Sigmoid colon (tissue), 6 donors: ENCODE measurements at regions not wholly inside any gene's neighbourhood (a gene's known extent, or its start where the extent isn't known, plus 50 kb on each side); places are given as distances from the start of the nearest gene placed in this dataset.

Source experiments
- DNase-seq: peaks from one replicate; pipeline ENCODE4 v3.0.0-alpha.2; 2019
- H3K27ac ChIP-seq, 4 donors: fragments of 200-600 bp; sonication (generic); one replicate each; pipeline ENCODE4 v1.5.1; 2016 to 2019; ENCODE audit warnings: mild to moderate bottlenecking in 1 of 4
- H3K27me3 ChIP-seq, 3 donors: fragments of 200-600 bp; sonication (generic); one replicate each; pipeline ENCODE4 v1.5.1; 2019; ENCODE audit warnings: mild to moderate bottlenecking in 1 of 3
- H3K36me3 ChIP-seq, 4 donors: fragments of 200-600 bp; sonication (generic); one replicate each; pipeline ENCODE4 v1.5.1; 2016 to 2019
- H3K4me1 ChIP-seq, 4 donors: fragments of 200-600 bp; sonication (generic); one replicate each; pipeline ENCODE4 v1.5.1; 2017 to 2019
- H3K4me3 ChIP-seq, 4 donors: fragments of 200-600 bp; sonication (generic); one replicate each; pipeline ENCODE4 v1.5.1; 2017 to 2019; ENCODE audit warnings: mild to moderate bottlenecking in 2 of 4, moderate library complexity in 1 of 4
- H3K9me3 ChIP-seq, 4 donors: fragments of 200-600 bp in 3 of 4; sonication (generic) in 3 of 4; one replicate each; pipeline versions ENCODE4 v1.5.1 to v1.6.1; 2013 to 2019
- CTCF ChIP-seq, 4 experiments: fragments of 450-650 bp in 3 of 4; fragments of 200-600 bp in 1 of 4; IDR thresholded peaks; one replicate each; pipeline ENCODE4 v1.5.1; 2016 to 2019; ENCODE audit warnings: antibody characterized with exemption in 4 of 4, mild to moderate bottlenecking in 3 of 4, moderate library complexity in 2 of 4
- EP300 ChIP-seq, 4 donors: sonication (generic); formaldehyde crosslinking; IDR thresholded peaks; one replicate each; pipeline ENCODE4 v1.6.1; 2017; ENCODE audit warnings: antibody characterized with exemption in 4 of 4
- POLR2A ChIP-seq, 2 donors: fragments of 450-650 bp; IDR thresholded peaks; one replicate each; pipeline ENCODE4 v1.6.1; 2016; ENCODE audit warnings: antibody characterized with exemption in 2 of 2, mild to moderate bottlenecking in 2 of 2, moderate library complexity in 2 of 2
- POLR2AphosphoS5 ChIP-seq, 4 donors: sonication (generic); formaldehyde crosslinking; IDR thresholded peaks; one replicate each; pipeline ENCODE4 v1.6.1; 2017; ENCODE audit warnings: antibody characterized with exemption in 4 of 4
- WGBS, 2 donors: extraction: QIAGEN DNeasy Blood & Tissue Kit; methylation state at CpG; one replicate each; pipeline ENCODE4 v1.1.7; 2013; 5-methylcytosine and 5-hydroxymethylcytosine counted together
- intact Hi-C: fragments of 100-400 bp; cut with DNase I; formaldehyde crosslinking; loops from one replicate; pipeline ENCODE4 v1.15.1; 2023
- small RNA-seq, 3 donors: library from RNA; depleted of rRNA; stranded (forward); fragments of <200 nt; gene quantifications; one replicate each; pipeline ENCODE3, GENCODE V24; 2016
- donor health status: healthy with polysubstance abuse.
- donor health status: healthy.

DNA sequence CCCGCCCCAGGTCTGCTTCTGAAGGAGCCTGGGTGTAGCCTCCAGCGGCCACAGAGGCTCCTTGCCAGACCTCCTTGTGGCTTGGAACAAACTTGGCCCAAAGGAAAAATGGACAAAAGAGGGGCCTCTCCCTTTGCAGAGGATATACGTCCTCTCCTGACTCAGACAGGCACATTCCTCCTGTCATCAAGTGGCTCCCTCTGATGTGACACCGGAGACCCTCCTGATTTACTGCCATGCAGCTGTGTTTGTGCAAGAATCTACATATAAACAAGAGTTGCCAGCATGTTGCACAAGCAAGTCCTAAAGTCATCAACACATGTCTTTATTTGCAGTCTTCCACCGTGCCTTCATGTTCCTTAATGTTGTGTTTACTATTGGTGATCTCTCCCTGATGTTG, 54.1 kb upstream of the F3 start:
- Histone ChIP-seq H3K4me3 (no peak overlapping the region), H3K27ac (no peak overlapping the region), H3K4me1 (peaks cover 0 to 4% (median 2%) of the 10 kb centered on the region in 4 donors), H3K9me3 (no peaks in the 10 kb centered on the region), H3K36me3 (no peaks in the 10 kb centered on the region), H3K27me3 (no peaks in the 10 kb centered on the region)
- TF ChIP-seq EP300 (IDR thresholded peaks at IDR 0.05) = no peak
- no peak for TF ChIP-seq POLR2A (IDR thresholded peaks at IDR 0.05)
- TF ChIP-seq CTCF (IDR thresholded peaks at IDR 0.05) = no peak
- no peak for TF ChIP-seq POLR2AphosphoS5 (IDR thresholded peaks at IDR 0.05)
- DNase-seq = no peak
- intact Hi-C loops = no loop called here
- 56 to 70% methylated on average over 5 of the region's 5 CpGs for WGBS, 2 donors

- H3K4me3 ChIP-seq = no peak overlapping the region
- peaks cover 0 to 12% (median 10%) of the 10 kb centered on the region in 4 donors for H3K4me1 ChIP-seq
- H3K9me3 ChIP-seq = no peaks in the 10 kb centered on the region
- intact Hi-C loops = no loop called here
- DNase-seq = no peak
- no peak overlapping the region for H3K27ac ChIP-seq
- WGBS, 2 donors = 87 to 94% methylated on average over 8 of the region's 8 CpGs
- H3K36me3 ChIP-seq = no peaks in the 10 kb centered on the region
- no peaks in the 10 kb centered on the region for H3K27me3 ChIP-seq
- no peak for TF ChIP-seq POLR2AphosphoS5 (IDR thresholded peaks at IDR 0.05)
- TF ChIP-seq CTCF (IDR thresholded peaks at IDR 0.05) = no peak
- no peak for TF ChIP-seq POLR2A (IDR thresholded peaks at IDR 0.05)
- no peak for TF ChIP-seq EP300 (IDR thresholded peaks at IDR 0.05)
Measured at GRCh38 chr1:94593611-94594010, 52.1 kb upstream of the F3 start.

DNA sequence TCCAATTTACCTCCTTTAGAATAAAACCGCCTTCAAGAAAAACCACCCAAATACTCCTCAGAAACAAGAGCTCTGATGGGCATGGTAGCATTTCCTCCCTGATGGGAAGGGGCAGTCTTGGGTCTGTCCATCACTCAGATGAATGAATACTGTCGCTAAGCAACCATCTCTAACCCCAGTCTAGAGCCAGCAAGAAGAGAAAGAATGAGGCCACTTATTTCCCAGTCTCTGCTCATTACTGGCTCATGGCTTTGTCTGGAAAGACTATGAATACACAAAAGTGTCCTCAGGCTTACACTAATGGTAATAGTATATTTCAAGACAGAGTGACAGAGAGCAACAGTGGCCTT, 51.0 kb upstream of the F3 start:
- no peak for DNase-seq
- Histone ChIP-seq H3K4me1 (peaks cover 0 to 17% (median 14%) of the 10 kb centered on the region in 4 donors), H3K36me3 (no peaks in the 10 kb centered on the region), H3K27ac (no peak overlapping the region), H3K9me3 (no peaks in the 10 kb centered on the region), H3K4me3 (no peak overlapping the region), H3K27me3 (no peaks in the 10 kb centered on the region)
- 95 to 99% methylated on average over 2 of the region's 2 CpGs for WGBS, 2 donors
- intact Hi-C loops = no loop called here
- TF ChIP-seq POLR2AphosphoS5 (IDR thresholded peaks at IDR 0.05) = no peak
- TF ChIP-seq POLR2A (IDR thresholded peaks at IDR 0.05) = no peak
- TF ChIP-seq CTCF (IDR thresholded peaks at IDR 0.05) = no peak
- no peak for TF ChIP-seq EP300 (IDR thresholded peaks at IDR 0.05)

GRCh38 chr1:94591823-94592570, 50.4 kb upstream of the F3 start:
- H3K9me3 ChIP-seq = no peaks in the 10 kb centered on the region
- WGBS, 2 donors = 92 to 94% methylated on average over 7 of the region's 7 CpGs
- intact Hi-C loops = no loop called here
- H3K36me3 ChIP-seq = no peaks in the 10 kb centered on the region
- DNase-seq = no peak
- H3K4me1 ChIP-seq = peaks cover 0 to 23% (median 16%) of the 10 kb centered on the region in 4 donors
- no peak overlapping the region for H3K4me3 ChIP-seq
- no peaks in the 10 kb centered on the region for H3K27me3 ChIP-seq
- no peak overlapping the region for H3K27ac ChIP-seq
- TF ChIP-seq EP300 (IDR thresholded peaks at IDR 0.05) = no peak
- TF ChIP-seq POLR2AphosphoS5 (IDR thresholded peaks at IDR 0.05) = no peak
- no peak for TF ChIP-seq CTCF (IDR thresholded peaks at IDR 0.05)
- no peak for TF ChIP-seq POLR2A (IDR thresholded peaks at IDR 0.05)

Small RNA genes in the stretch of these regions (small RNA-seq; reads per million reads assigned to genes)
- gene MIR378G = 0 reads per million in 3 donors
